Skeletal muscle cell (primary cell): ENCODE measurements at regions not wholly inside any gene's neighbourhood (a gene's known extent, or its start where the extent isn't known, plus 50 kb on each side); places are given as distances from the start of the nearest gene placed in this dataset.
"Not testable (repeated sequence)": the region's sequence is repeated elsewhere in the genome, so short reads cannot be mapped to it uniquely, and the experiment has no call there.

Experiments
- DNase-seq: peaks from one replicate; pipeline ENCODE4 v3.0.0-alpha.2; 2010; ENCODE audit warnings: low read depth
- H3K4me3 ChIP-seq: 2 replicates; pipeline ENCODE4 v1.5.1; 2011; ENCODE audit warnings: low read depth, mild to moderate bottlenecking, control low read depth, low read length, moderate library complexity

DNA sequence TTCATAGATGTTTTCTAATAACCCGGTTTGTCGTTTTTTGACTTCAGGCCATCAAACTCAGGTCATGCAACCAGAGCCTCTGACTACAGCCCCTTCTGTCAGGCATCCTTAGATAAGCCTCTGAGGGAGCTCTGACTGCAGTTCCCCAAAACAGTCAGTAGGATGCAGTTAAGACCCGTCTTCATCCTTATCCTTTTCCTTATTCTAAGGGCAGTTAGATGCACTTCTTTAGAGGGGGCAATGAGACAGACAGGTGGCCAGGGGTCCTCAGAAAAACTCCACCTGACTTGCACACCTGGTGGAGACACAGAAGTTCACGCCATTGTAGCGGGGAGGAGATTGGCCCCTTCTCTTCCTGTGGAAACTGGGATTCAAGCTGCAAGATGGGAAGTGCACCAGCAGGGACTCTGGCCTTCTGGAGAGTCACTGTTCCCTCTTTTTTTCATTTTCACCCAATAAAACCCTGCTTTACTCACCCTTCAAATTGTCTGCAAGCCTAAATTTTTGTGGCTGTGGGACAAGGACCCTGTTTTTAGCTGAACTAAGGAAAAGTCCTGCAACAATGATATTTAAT, 104.8 kb upstream of the TFPI start:
- DNase-seq, result no peak
- H3K4me3 ChIP-seq, result no peak overlapping the region

DNA sequence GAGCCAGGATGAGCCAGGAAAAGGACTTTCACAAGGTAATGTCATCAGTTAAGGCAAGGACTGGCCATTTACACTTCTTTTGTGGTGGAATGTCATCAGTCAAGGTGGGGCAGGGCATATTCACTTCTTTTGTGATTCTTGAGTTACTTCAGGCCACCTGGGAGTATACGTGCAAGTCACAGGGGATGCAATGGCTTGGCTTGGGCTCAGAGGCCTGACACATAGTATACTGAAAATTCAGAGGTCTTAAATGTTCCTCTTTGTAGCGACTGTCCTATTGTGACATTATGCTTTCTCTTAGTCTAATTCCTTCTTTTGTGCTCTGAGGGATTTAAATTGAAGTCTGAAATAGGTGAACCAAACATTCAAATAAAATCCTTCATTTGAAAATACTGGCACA, 121.8 kb upstream of the TFPI start:
- not testable (repeated sequence) for H3K4me3 ChIP-seq, DNase-seq

DNA sequence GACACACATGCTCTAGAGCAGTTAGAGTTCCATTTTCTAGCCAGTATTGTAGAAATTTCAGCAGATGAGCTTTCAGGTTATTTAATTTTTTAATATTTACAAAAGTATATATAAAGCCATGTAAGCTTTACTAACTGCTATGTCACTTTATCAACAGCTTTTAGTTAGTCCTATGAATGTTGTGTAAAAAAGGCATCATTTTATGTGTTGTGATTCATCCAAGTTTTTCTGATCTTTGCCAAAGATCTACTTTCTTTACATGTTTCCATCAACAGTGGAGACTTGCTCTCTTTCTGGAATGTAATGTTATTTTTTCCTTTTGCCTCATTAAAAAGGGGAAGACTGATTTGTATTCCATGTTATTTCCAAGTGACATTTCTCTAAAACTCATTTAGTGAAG, 125.2 kb upstream of the TFPI start:
- H3K4me3 ChIP-seq, result no peak overlapping the region
- DNase-seq, result no peak

DNA sequence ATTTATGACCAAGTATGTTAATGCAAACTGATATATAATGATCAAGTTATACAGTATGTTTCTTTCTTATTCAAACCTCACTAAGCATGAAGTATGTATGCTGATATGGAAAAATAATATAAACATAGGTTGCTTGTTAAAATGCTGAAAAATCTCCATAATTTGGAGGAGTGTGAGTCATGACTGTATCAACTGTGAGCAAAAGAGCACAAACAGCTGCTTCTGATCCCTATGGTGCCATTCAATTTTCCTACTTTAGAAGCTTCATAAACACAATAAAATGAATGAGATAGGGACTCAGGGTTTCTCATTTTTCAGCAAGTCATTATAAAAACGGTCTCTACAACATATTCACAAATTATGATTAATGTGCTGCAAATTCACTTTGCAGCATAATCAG, 129.9 kb upstream of the TFPI start:
- no peak overlapping the region for H3K4me3 ChIP-seq
- DNase-seq, result no peak

DNA sequence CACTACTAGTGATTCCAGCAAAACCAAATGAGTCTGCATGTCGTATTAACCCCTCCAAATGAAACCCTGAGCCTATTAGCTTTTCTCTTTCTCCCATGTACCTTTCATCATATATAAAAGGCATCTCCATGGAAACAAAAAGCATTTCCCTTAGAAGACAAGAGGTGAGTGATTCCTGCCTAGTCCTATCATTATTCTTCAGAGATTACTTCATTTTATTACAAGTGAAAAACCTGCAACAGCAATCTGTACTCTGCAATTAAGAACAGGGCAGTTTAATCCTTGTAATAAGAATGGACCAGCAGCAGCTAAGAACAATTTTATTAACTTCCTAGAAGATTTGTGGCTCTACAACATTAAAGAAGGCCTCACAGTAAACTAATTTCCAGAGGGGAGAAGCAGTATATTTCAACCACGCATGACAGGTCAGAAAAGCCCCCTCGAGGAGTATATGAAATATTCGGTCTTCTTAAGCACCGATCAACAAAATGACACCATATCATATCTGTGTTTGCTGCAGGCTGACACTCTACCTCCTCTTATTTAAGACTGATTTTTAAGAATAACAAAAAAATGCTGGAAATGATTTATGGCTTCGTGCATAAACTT, 132.3 kb upstream of the TFPI start:
- H3K4me3 ChIP-seq, result no peak overlapping the region

DNA sequence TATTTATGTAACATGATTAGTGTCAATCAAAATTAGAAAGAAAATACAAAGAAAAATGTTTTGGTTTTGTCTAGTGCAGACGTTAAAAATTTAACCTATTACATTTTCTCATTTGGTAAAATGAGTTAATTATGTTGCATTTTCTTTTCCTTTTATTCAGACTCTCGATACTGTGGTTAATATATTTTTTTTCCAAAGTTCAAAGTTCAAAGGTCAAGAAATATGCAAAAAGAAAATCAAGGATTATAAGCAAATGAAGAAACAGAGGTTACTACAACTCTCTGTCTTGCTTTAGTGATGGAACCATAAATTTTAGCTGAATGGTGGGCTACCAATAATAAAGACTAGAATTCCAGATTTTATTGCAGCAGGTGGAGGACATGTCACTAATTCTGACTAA, 133.3 kb upstream of the TFPI start:
- no peak overlapping the region for H3K4me3 ChIP-seq
- no peak for DNase-seq

More for the DNA sequence above, 132.3 kb upstream of the TFPI start:
- DNase-seq, result no peak

DNA sequence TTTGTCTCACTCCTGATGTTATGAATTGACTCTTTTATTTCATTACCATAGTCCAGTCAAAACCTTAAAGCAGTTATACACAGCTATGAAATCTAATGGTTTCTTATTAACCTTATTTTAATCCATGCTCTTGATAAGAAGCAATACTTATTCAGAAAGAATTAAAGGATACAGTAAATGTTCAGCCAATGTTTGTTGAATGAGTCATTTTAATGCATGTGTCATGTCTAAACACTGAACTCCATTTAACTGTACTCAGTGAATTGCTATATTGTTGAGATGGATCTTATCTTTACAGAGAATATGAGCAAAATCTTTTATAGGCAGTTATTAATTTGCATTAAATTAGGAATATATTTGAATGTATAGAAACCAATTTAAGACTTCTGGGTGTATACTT, 135.1 kb upstream of the TFPI start:
- no peak for DNase-seq
- no peak overlapping the region for H3K4me3 ChIP-seq

DNA sequence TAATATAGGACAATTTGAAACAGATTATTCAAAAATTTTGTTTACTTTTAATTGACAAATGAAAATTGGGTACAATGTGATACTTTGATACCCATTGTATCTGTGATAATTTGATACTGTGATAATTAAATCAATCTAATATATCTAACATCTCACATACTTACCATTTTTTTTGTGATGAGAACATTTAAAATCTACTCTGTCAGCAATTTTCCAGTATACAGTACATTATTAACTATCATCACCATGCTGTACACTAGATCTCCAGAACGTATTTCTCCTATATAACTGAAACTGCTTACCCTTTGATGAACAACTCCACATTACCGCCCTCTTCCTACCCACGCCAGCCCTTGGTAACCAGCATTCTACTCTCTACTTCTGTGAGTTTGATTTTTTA, 139.7 kb upstream of the TFPI start:
- H3K4me3 ChIP-seq, result no peak overlapping the region
- no peak for DNase-seq

DNA sequence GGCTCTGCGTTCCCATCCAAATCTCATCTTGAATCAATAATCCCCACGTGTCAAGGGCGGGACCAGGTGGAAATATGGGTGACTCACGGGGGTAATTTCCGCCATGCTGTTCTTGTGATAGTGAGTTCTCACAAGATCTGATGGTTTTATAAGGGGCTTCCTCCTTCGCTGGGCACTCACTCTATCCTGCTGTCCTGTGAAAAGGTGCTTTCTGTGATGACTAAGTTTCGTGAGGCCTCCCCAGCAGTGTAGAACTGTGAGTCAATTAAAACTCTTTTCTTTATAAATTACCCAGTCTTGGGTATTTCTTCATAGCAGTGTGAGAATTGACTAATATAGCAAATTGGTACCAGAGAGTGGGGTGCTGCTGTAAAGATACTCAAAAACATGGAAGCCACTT, 142.4 kb upstream of the TFPI start:
- not testable (repeated sequence) for DNase-seq, H3K4me3 ChIP-seq

DNA sequence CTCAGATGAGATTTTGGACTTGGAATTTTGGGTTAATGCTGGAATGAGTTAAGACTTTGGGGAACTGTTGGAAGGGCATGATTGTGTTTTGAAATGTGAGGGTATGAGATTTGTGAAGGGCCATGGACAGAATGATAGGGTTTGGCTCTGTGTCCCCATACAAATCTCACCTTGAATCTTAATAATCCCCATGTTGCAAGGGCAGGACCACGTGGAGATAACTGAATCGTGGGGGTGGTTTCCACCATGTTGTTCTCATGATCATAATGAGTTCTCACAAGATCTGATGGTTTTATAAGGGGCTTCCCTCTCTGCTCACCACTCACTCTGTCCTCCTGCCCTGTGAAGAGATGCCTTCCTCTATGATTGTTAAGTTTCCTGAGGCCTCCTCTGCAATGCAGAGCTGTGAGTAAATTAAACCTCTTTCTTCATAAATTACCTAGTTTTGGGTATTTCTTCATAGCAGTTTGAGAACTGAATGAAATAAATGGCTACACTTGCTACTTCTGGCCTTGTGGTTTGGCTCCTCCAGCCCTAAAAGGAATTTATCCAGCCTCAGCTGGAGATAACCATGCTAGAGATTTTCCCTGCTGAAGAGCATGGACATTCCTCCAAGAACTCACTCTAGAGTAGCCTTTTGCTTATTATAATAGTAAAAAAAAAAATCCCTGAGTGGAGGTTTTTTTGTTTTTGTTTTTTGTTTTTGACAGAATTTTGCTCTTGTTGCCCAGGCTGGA, 144.3 kb upstream of the TFPI start:
- DNase-seq, result no peak
- no peak overlapping the region for H3K4me3 ChIP-seq

DNA sequence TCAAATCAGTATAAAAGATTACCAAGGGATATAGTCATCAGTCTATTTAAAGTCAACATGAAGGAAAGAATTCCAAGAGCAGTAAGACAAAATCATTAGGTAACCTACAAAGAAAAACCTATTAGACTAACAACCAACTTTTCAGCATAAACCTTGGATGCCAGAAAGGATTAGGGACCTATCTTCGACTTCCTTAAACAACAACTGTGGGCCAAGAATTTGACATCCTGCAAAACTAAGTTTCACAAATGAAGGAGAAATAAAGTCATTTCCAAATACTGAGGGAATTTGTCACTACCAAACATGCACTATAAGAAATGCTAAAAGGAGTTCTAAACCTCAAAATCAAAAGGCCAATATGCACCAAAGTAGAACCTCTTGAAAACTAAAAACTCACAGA, 147.9 kb upstream of the TFPI start:
- DNase-seq, result no peak
- H3K4me3 ChIP-seq, result no peak overlapping the region

DNA sequence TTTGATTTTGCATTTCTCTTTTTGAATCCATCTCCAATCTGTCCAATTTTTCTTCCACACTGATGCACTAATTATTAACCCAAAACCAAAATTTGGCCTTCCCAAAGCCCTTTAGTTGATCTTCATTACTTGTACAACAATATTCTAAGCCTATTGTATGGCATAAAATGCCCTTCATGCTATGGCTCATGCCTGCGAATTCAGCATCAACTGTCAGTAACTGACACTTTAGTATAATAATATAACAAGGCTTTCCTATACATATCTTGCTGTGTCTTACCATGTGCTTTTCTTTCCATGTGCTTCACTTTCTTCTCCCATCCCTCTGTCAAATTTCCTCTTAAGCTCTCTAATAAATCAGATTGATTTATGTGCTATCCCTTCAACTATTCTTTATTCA, 154.0 kb upstream of the TFPI start:
- no peak for DNase-seq
- H3K4me3 ChIP-seq, result no peak overlapping the region

DNA sequence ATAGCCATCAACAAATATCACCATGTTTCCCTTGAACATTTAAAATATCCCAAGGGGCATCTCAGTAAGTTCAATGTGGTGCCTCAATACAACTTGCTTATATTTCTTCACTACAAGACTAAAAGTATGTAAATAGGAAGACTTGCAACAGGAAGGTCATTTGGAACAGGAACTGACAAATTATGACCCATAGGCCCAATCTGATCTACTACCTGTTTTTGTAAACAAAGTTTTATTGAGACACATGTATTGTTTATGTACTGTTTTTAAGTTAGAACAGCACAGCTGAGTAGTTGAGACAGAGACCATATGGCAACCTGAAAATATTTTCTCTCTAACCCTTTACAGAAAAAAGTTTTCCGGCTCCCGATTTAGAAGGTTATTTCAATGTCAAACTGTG, 154.8 kb upstream of the TFPI start:
- no peak for DNase-seq
- H3K4me3 ChIP-seq, result no peak overlapping the region

DNA sequence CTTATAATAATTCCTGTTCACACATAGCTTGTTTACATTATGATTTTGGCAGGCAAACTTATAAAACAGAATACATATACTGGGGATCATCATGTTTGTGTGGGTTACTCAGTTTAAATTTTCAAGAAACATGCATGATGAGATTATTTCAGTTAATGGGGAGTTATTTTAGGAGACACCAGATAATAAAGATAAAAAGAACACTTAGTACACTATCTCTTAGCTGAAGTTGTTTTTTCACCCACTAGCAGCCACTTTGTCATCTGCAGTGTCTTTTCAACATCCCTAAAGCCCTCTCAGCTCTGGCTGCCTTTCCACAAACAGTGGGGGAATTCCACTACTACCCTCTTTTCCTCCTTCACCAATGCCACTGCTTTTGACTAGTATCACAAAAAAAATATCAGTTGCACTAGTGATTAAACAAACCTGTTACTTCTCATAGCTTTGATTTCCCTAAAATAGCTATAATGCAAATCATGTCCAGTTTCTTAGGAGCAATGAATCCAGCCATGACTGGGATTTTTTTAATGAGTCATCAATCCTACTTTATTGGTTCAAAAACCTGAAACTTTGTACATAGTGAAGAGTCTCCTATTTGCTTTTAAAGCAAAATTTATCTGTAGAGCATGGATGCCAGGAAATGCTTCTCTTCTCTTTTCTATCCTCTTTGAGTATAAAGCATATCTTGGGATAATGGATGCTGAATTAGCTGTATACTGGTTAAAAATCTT, 156.7 kb upstream of the TFPI start:
- no peak overlapping the region for H3K4me3 ChIP-seq
- no peak for DNase-seq

DNA sequence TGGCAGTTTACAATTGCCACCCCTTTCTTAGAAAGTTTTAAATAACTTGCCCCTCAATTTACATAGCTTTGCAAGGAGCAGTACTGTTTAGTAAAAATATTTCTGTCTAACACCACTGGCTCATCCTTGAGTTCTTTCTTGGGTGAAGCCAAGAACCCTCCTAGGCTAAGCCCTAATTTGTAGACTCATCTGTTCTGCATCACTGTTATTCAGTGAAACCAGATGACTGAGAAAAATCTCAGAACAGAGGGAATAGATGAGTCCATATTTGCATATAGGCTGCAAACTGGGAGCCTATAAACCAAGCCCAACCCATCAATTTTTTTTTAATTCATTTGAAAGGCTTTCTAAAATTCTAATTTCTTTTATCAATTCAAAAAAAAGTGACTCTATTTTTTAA, 161.4 kb upstream of the TFPI start:
- H3K4me3 ChIP-seq, result no peak overlapping the region
- DNase-seq, result no peak

DNA sequence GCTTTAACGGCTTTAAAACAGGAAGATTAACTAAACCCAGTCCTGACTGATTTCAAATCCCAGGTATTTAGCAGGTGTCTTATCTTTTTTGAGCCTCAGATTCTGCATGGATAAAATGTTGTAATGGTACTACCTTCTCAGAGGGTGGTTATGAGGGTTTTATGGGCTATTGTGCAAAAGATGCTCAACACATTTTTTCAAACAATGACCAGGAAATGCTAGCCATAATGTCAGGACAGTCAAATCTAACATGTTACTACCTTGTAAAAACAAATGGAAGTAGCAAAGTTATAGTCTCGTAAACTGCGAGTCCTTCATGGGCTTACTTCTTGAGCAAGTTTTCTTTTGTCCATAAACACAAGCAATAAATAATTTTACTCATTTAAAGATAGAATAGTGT, 162.1 kb upstream of the TFPI start:
- H3K4me3 ChIP-seq, result no peak overlapping the region
- DNase-seq, result no peak

DNA sequence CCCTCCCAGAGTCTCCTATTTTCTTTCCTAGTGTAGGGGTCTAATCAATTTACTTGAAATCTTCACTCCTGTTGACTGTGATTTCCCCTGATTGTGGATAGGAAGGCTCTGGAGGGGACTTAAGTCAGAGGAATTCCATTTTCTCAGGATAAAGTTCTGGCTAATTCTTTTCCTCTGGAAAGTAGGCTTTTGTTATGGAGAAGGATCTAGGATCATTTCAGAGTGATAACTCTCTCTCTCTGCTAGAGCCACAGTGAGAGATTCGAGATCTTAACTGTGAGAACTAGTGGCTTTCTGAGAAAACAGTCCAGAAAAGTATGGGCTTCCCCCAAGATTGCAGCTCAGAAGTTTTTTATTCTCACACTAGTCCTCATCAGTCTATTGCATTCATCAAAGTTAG, 163.9 kb upstream of the TFPI start:
- H3K4me3 ChIP-seq, result no peak overlapping the region
- no peak for DNase-seq

DNA sequence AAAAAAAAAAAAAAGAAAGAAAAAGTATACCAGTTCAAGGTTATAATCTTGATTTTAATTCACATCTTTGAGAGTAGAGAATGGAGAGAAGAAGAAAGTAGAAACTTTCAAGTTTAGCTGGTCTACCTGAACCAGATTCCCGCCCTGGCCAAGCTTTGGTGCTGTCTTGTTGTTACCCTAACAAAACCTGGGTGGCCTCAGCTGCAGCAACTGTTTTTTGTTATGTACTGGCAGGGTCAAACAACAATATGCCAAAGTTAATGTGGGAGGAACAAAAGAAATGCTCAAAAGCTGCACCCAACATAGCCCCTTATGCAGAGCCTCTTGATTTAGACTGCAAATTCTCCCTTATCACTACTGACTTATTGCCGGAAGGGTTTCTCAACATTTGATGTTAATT, 165.3 kb upstream of the TFPI start:
- no peak for DNase-seq
- no peak overlapping the region for H3K4me3 ChIP-seq

DNA sequence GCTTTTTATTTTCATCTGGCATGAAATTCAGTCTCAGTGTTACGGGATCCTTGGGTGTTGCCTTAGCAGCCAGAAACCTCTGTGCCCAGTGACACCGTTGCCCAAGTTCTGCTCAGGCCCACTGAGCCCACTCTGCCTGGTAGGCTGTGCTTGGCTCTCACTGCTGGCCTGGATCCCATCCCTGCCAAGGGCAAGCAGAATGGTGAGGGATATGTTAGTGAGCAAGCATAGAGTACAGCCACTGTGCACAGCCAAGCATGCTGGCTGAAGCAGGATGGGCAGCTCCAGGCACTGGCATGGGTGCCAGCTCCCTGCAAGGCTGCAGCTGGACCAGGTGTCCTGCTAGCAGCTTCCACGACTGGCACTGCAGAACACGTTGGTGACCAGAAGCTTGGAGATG, 194.7 kb upstream of the TFPI start:
- no peak overlapping the region for H3K4me3 ChIP-seq
- DNase-seq, result no peak

DNA sequence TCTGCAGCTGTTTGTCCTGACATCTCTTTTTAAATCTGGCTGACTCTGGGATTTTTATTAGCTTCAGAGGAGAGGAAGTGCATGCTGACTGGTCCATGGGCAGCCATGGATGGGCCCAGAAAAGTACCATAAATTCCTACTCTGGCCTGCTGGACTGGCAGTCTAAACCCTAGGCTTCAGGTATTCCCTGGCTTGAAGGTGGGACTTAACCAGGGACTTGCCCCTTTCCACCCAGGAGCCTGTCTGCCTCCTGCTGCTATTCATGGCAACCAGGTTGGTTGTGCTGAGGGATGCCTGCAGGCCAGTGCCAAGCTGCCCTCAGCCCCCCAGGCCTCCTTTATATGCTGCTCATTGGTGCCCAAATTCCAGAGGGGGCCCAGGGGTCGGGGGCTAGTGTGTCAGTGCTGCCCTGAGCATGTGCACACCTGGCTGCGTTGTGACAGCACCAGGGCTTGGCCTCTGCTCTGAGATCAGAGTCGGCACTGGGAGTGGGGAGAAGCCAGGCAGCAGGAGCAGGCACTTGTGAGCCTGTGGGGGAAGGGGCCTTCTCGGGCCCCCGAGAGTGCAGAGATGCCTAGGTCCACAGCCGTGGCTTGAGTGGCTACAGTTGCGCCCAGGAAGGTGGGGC, 195.7 kb upstream of the TFPI start:
- no peak for DNase-seq
- no peak overlapping the region for H3K4me3 ChIP-seq
